Ascending aorta (tissue), 2 donors: ENCODE measurements at regions not wholly inside any gene's neighbourhood (a gene's known extent, or its start where the extent isn't known, plus 50 kb on each side); places are given as distances from the start of the nearest gene placed in this dataset.
"Not testable (repeated sequence)": the region's sequence is repeated elsewhere in the genome, so short reads cannot be mapped to it uniquely, and the experiment has no call there.

ENCODE experiments used
- DNase-seq, 2 donors: peaks; one replicate each; pipeline ENCODE4 v3.0.0-alpha.2; 2019; ENCODE audit warnings: low spot score in 2 of 2
- H3K27ac ChIP-seq, 2 donors: fragments of 200-600 bp; sonication (generic); one replicate each; pipeline ENCODE4 v1.5.1; 2016 to 2017; ENCODE audit warnings: mild to moderate bottlenecking in 1 of 2
- H3K27me3 ChIP-seq: fragments of 200-600 bp; sonication (generic); one replicate; pipeline ENCODE4 v1.5.1; 2017
- H3K36me3 ChIP-seq, 2 donors: fragments of 200-600 bp; sonication (generic); one replicate each; pipeline ENCODE4 v1.5.1; 2016
- H3K4me1 ChIP-seq, 2 donors: fragments of 200-600 bp; sonication (generic); one replicate each; pipeline ENCODE4 v1.5.1; 2016 to 2017; ENCODE audit warnings: mild to moderate bottlenecking in 1 of 2
- H3K4me3 ChIP-seq, 2 donors: fragments of 200-600 bp; sonication (generic); one replicate each; pipeline ENCODE4 v1.5.1; 2016 to 2017; ENCODE audit warnings: mild to moderate bottlenecking in 1 of 2
- H3K9me3 ChIP-seq, 2 donors: fragments of 200-600 bp; sonication (generic); one replicate each; pipeline ENCODE4 v1.5.1; 2016
- CTCF ChIP-seq, 3 experiments: fragments of 200-600 bp in 2 of 3; fragments of 450-650 bp in 1 of 3; sonication (generic) in 2 of 3; IDR thresholded peaks; one replicate each; pipeline ENCODE4 v1.5.1; 2016 to 2019; ENCODE audit warnings: antibody characterized with exemption in 3 of 3, mild to moderate bottlenecking in 1 of 3, moderate library complexity in 1 of 3
- intact Hi-C: fragments of 100-400 bp; cut with DNase I; formaldehyde crosslinking; loops from one replicate; pipeline ENCODE4 v1.15.1; 2023

DNA sequence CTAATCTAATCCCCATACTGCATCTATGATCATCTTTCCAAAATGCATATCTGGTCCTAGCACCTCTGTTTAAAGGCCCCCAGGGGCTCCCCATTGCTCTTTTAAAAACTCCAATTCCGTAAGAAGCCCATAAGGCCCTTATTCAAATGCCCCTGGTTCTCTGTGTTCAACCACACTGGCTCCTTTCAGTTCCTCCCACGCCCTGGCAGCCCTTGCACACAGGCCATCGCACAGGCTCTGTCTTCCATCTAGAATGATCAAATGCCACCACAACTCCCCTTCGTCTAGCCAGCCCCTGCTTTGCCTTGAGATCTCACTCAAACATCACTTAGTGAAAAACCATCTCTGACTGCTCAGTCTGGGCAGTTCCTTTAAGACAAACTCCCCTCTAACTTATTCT is 112.9 kb upstream of the LYZL2 start:
- no peak for TF ChIP-seq CTCF (IDR thresholded peaks at IDR 0.05)

GRCh38 chr10:30740774-30741173 is 111.2 kb upstream of the LYZL2 start:
- peaks cover 10 to 12% of the 10 kb centered on the region in 2 donors for H3K4me1 ChIP-seq
- DNase-seq, H3K4me3 ChIP-seq, intact Hi-C loops, H3K27ac ChIP-seq, H3K36me3 ChIP-seq, H3K9me3 ChIP-seq, H3K27me3 ChIP-seq: not testable (repeated sequence)

More for the DNA sequence above, 112.9 kb upstream of the LYZL2 start:
- Histone ChIP-seq H3K36me3 (no peaks in the 10 kb centered on the region), H3K4me1 (peaks cover 0 to 1% of the 10 kb centered on the region in 2 donors), H3K4me3 (no peak overlapping the region), H3K27ac (no peak overlapping the region), H3K27me3 (no peaks in the 10 kb centered on the region), H3K9me3 (no peaks in the 10 kb centered on the region)
- DNase-seq, result no peak
- intact Hi-C loops, result no loop called here

DNA sequence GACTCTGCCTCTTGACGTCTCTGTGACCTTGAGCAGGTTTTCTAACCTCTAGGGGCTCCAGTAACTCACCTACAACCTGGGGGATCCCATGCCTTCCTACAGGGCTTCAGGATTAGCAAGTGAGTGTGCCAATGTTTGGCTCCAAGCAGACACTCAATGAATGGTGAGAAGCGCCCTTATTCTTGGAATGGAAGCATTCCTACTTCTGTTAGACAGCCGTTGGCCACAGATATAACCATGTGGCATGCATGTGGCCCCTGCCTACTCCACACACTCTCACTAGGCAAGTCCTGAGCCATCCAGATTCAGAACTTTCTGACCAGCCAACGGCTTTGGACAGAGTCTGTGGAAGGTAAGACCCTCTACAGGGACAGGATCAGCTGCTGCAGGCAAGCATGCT is 108.9 kb upstream of the LYZL2 start:
- no peak for TF ChIP-seq CTCF (IDR thresholded peaks at IDR 0.05)
- Histone ChIP-seq H3K27ac (no peak overlapping the region), H3K27me3 (no peaks in the 10 kb centered on the region), H3K9me3 (no peaks in the 10 kb centered on the region), H3K4me1 (peaks cover 10 to 12% of the 10 kb centered on the region in 2 donors), H3K4me3 (no peak overlapping the region), H3K36me3 (no peaks in the 10 kb centered on the region)
- intact Hi-C loops, result loop anchor here (5.0 kb wide), 3 partner anchors 294 to 1024 kb away; partner anchors contain the start of genes ZEB1 and ZNF438
- no peak for DNase-seq

- intact Hi-C loops, result loop anchor here (2.0 to 5.0 kb wide), 4 partner anchors 83 to 1024 kb away; partner anchors contain the start of genes ZEB1 and ZNF438
- DNase-seq, result no peak
- TF ChIP-seq CTCF (IDR thresholded peaks at IDR 0.05), result no peak
- Histone ChIP-seq H3K9me3 (no peaks in the 10 kb centered on the region), H3K36me3 (no peaks in the 10 kb centered on the region), H3K27ac (peak overlapping the region in 1 of 2 donors; percentile 63), H3K4me3 (no peak overlapping the region), H3K27me3 (no peaks in the 10 kb centered on the region), H3K4me1 (peaks cover 10 to 12% of the 10 kb centered on the region in 2 donors)
Observed at GRCh38 chr10:30737931-30738391, 108.4 kb upstream of the LYZL2 start.

GRCh38 chr10:30736685-30737232 is 107.2 kb upstream of the LYZL2 start:
- no peak for TF ChIP-seq CTCF (IDR thresholded peaks at IDR 0.05)
- Histone ChIP-seq H3K9me3 (no peaks in the 10 kb centered on the region), H3K27me3 (no peaks in the 10 kb centered on the region), H3K4me3 (no peak overlapping the region), H3K36me3 (no peaks in the 10 kb centered on the region), H3K27ac (peak overlapping the region; percentile 63 to 67), H3K4me1 (peaks cover 10 to 12% of the 10 kb centered on the region in 2 donors)
- DNase-seq, result peak; percentile 58 to 93
- intact Hi-C loops, result loop anchor here (2.0 to 5.0 kb wide), 4 partner anchors 84 to 1026 kb away; partner anchors contain the start of genes ZEB1 and ZNF438

DNA sequence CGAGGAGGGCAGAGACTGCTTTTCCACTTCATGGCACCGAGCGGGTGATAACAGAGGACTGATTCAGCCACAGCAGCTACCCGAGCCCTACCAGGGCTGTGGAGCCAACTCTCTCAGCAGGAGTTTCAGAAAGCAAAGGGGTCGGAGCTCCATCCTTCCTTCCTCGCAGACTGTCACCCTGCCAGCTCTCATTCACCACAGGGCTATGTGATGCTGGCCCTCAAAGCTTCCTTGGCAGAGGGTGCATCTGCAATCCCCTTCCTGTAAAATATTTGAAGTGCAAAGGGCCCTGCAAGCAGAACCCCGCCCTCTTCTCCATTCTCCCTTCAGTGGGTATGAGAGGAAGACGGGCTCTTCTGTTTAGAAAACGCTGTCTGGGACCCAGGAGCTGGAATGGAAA is 105.3 kb upstream of the LYZL2 start:
- Histone ChIP-seq H3K4me1 (peaks cover 10 to 12% of the 10 kb centered on the region in 2 donors), H3K9me3 (no peaks in the 10 kb centered on the region), H3K36me3 (no peaks in the 10 kb centered on the region), H3K4me3 (no peak overlapping the region), H3K27me3 (no peaks in the 10 kb centered on the region), H3K27ac (peak overlapping the region; percentile 24 to 27)
- no peak for DNase-seq
- no peak for TF ChIP-seq CTCF (IDR thresholded peaks at IDR 0.05)
- intact Hi-C loops, result loop anchor here (5.0 kb wide), 3 partner anchors 297 to 1027 kb away; partner anchors contain the start of genes ZEB1 and ZNF438
